ENCODE measurements at regions not wholly inside any gene's neighbourhood (a gene's known extent, or its start where the extent isn't known, plus 50 kb on each side); places are given as distances from the start of the nearest gene placed in this dataset.
"Not testable (repeated sequence)": the region's sequence is repeated elsewhere in the genome, so short reads cannot be mapped to it uniquely, and the experiment has no call there.

DNA sequence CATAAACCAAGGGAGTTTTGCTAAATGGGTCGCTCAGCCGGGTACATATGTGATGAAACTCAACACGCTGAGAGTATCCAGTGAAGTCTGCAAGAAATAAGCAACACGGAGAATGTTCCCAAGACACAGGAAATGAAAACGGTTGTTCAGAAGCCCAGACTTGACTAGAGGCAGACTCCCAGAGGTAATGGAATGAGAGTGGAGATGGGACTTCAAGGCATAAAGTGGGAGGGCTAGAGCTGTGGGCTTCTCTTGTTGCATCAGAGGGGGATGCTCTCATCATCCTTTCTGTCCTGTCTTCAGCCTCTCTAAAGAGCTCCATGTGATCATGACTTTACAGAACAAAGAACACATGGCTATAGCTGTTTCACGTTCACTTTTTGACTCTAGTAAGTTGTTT is 88.3 kb downstream of the BAMBI start:
- Histone ChIP-seq H3K36me3 (ENCODE audit: control insufficient read depth, insufficient read depth, low read length) (no peaks in the 10 kb centered on the region), H3K27me3 (replicated peaks; ENCODE audit: control insufficient read depth, insufficient read depth, low read length) (no peaks in the 10 kb centered on the region), H3K4me3 (replicated peaks; ENCODE audit: low read depth, low read length) (no peak overlapping the region)
- DNase-seq (ENCODE audit: extremely low read depth, insufficient read length): no peak
- TF ChIP-seq, protein P1, sequence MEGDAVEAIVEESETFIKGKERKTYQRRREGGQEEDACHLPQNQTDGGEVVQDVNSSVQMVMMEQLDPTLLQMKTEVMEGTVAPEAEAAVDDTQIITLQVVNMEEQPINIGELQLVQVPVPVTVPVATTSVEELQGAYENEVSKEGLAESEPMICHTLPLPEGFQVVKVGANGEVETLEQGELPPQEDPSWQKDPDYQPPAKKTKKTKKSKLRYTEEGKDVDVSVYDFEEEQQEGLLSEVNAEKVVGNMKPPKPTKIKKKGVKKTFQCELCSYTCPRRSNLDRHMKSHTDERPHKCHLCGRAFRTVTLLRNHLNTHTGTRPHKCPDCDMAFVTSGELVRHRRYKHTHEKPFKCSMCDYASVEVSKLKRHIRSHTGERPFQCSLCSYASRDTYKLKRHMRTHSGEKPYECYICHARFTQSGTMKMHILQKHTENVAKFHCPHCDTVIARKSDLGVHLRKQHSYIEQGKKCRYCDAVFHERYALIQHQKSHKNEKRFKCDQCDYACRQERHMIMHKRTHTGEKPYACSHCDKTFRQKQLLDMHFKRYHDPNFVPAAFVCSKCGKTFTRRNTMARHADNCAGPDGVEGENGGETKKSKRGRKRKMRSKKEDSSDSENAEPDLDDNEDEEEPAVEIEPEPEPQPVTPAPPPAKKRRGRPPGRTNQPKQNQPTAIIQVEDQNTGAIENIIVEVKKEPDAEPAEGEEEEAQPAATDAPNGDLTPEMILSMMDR (IDR thresholded peaks at IDR 0.05; ENCODE audit: insufficient read depth, low read length, poor library complexity, severe bottlenecking): no peak

DNA sequence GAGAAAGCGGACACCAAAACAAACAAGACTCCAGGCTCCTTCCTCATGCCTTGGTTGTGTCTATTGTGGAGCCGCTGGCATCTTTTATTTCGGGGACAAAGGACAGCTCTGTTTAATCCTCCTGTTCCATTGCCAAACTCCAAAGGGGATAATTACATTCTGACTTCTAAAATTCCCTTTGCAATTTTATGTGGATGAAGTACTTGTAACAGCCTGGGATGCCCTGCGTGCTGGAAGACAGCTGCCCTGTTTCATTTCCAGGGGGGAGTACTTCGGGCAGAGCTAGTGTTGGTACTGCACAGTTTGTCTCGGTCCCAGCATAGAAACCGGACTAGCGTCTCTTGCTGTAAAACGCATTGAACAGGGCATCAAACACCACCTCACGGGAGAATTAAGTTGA is 90.9 kb downstream of the BAMBI start:
- Histone ChIP-seq H3K27me3 (replicated peaks; ENCODE audit: control insufficient read depth, insufficient read depth, low read length) (no peaks in the 10 kb centered on the region), H3K4me3 (replicated peaks; ENCODE audit: low read depth, low read length) (no peak overlapping the region), H3K36me3 (ENCODE audit: control insufficient read depth, insufficient read depth, low read length) (no peaks in the 10 kb centered on the region)
- no peak for DNase-seq (ENCODE audit: extremely low read depth, insufficient read length)
- TF ChIP-seq, protein P1 (IDR thresholded peaks at IDR 0.05; ENCODE audit: insufficient read depth, low read length, poor library complexity, severe bottlenecking): no peak

DNA sequence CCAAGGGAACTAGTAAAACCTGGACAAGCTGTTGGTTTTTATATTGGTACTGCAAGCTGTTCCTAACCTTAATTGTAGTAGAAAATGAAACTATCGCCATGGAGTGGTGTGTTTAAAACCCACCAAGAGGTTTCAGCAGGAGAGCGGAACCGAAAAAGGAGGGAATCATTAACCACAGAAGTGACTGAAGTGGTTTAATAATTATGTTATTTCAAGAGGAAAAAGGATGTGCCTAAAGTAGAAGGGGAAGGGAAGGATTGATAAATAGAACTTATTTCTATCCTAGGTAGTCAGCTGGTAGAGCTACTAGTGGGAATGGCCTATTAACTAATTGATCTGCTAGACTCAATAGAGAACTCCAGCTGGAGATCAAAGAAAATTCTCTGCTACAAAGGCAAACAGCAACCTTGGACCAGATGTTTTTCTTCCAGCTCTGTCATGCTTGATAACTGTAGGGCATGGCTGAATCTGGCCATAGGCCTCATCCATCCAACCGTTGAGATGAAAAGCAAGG is 91.8 kb downstream of the BAMBI start:
- no peaks in the 10 kb centered on the region for H3K27me3 ChIP-seq (replicated peaks; ENCODE audit: control insufficient read depth, insufficient read depth, low read length)

DNA sequence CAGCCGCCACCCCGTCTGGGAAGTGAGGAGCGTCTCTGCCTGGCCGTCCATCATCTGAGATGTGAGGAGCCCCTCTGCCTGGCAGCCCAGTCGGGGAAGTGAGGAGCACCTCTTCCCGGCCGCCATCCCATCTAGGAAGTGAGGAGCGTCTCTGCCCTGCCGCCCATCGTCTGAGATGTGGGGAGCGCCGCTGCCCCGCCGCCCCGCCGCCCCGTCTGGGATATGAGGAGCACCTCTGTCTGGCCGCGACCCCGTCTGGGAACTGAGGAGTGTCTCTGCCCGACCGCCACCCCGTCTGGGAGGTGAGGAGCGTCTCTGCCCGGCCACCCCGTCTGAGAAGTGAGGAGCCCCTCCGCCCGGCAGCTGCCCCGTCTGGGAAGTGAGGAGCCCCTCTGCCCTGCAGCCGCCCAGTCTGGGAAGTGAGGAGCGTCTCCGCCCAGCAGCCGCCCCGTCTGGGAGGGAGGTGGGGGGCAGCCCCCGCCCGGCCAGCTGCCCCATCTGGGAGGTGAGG is 94.3 kb downstream of the BAMBI start:
- not testable (repeated sequence) for H3K4me3 ChIP-seq (replicated peaks; ENCODE audit: low read depth, low read length); DNase-seq (ENCODE audit: extremely low read depth, insufficient read length); H3K36me3 ChIP-seq (ENCODE audit: control insufficient read depth, insufficient read depth, low read length); H3K27me3 ChIP-seq (replicated peaks; ENCODE audit: control insufficient read depth, insufficient read depth, low read length)

More for the DNA sequence above, 91.8 kb downstream of the BAMBI start:
- TF ChIP-seq, protein P1 (IDR thresholded peaks at IDR 0.05; ENCODE audit: insufficient read depth, low read length, poor library complexity, severe bottlenecking): no peak
- no peak overlapping the region for H3K4me3 ChIP-seq (replicated peaks; ENCODE audit: low read depth, low read length)
- no peaks in the 10 kb centered on the region for H3K36me3 ChIP-seq (ENCODE audit: control insufficient read depth, insufficient read depth, low read length)
- DNase-seq (ENCODE audit: extremely low read depth, insufficient read length): no peak

DNA sequence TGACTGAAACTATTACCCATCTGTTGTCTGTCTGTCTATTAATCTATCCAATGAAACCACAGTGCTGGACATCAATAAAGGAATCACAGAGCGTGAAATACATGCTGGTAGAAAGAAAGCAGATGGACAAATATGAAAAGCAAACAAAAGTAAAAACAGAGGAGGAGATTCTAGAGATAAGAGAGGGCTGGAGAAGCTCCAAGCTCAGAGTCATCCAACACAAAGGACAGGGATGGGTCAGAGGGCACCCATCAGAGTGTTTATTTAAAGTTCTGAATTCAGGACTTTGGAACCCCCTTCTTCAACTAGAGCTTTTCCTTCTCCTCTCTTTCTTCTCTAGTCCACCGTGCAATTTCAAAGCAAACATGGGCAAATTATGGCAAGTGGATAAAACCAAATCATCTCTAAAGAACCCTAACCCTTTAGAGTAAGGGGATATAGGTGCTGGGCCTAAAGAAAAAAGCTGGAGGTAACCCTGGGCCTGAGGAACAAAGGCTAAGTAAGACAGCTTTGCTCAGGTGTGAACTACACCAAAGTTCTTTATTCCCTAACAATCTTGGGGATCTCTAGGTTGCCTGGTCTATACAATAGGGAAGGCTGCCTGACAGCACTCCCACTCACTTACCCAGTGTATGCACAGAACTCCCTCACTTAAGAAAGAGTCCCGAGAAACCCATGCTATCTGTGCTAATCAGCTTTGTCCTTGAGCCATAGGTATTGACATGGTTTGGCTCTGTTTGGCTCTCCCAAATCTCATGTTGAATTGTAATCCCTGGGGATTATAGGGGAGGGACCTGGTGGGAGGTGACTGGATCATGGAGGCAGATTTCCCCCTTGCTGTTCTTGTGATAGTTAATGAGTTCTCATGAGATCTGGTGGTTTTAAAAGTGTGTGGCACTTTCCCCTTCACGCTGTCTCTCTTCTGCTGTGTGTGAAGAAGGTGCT is 97.0 kb downstream of the BAMBI start:
- DNase-seq (ENCODE audit: extremely low read depth, insufficient read length): no peak
- Histone ChIP-seq H3K27me3 (replicated peaks; ENCODE audit: control insufficient read depth, insufficient read depth, low read length) (no peaks in the 10 kb centered on the region), H3K36me3 (ENCODE audit: control insufficient read depth, insufficient read depth, low read length) (no peaks in the 10 kb centered on the region), H3K4me3 (replicated peaks; ENCODE audit: low read depth, low read length) (no peak overlapping the region)
- TF ChIP-seq, protein P1 (IDR thresholded peaks at IDR 0.05; ENCODE audit: insufficient read depth, low read length, poor library complexity, severe bottlenecking): no peak

DNA sequence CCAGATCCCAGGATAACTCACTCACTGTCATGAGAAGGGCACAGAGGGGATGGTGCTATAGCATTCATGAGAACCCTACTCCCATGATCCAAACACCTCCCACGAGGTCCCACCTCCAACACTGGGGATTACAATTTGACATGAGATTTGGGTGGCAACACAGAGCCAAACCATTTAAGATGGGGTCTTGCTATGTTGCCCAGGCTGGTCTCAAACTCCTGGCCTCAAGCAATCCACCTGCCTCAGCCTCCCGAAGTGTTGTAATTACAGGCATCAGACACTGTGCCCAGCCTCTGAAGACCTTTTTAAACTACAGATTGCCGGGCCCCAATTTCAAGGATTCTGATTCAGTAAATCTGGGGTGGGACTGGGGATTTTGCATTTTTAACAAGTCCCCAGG is 98.5 kb downstream of the BAMBI start:
- no peak for DNase-seq (ENCODE audit: extremely low read depth, insufficient read length)
- H3K36me3 ChIP-seq (ENCODE audit: control insufficient read depth, insufficient read depth, low read length): no peaks in the 10 kb centered on the region

More for the DNA sequence above, 98.5 kb downstream of the BAMBI start:
- TF ChIP-seq, protein P1 (IDR thresholded peaks at IDR 0.05; ENCODE audit: insufficient read depth, low read length, poor library complexity, severe bottlenecking): no peak
- Histone ChIP-seq H3K4me3 (replicated peaks; ENCODE audit: low read depth, low read length) (no peak overlapping the region), H3K27me3 (replicated peaks; ENCODE audit: control insufficient read depth, insufficient read depth, low read length) (no peaks in the 10 kb centered on the region)

Measured in GM06990 (cell line).